Mucosa of descending colon (tissue), 3 donors: ENCODE measurements at regions not wholly inside any gene's neighbourhood (a gene's known extent, or its start where the extent isn't known, plus 50 kb on each side); places are given as distances from the start of the nearest gene placed in this dataset.

Source experiments
- ATAC-seq: fragments of 200-7000 bp; cut with Tn5 transposase; one replicate; pipeline ENCODE4 v1.9.1; 2020; ENCODE audit warnings: mild to moderate bottlenecking, moderate library complexity
- DNase-seq, 3 donors: peaks; one replicate each; pipeline ENCODE4 v3.0.0-alpha.2; 2020
- H3K36me3 ChIP-seq: fragments of 200-600 bp; one replicate; pipeline ENCODE4 v1.8.0; 2021; ENCODE audit warnings: low read depth, mild to moderate bottlenecking
- H3K4me1 ChIP-seq: fragments of 200-600 bp; one replicate; pipeline ENCODE4 v1.8.0; 2021; ENCODE audit warnings: low read depth, mild to moderate bottlenecking
- H3K4me3 ChIP-seq: fragments of 200-600 bp; one replicate; pipeline ENCODE4 v1.8.0; 2021; ENCODE audit warnings: mild to moderate bottlenecking
- H3K9me3 ChIP-seq: fragments of 200-600 bp; one replicate; pipeline ENCODE4 v1.8.0; 2021; ENCODE audit warnings: mild to moderate bottlenecking
- intact Hi-C, 2 donors: fragments of 100-400 bp; cut with DNase I in 1 of 2; cut with micrococcal nuclease in 1 of 2; formaldehyde crosslinking; loops; one replicate each; pipeline versions ENCODE4 v1.11.0 to v1.11.1; 2022; cut with DNase I, micrococcal nuclease
- TF ChIP-seq, protein P1 (sequence below): fragments of 200-600 bp; IDR thresholded peaks from one replicate; pipeline ENCODE4 v1.8.0; 2022; ENCODE audit warnings: antibody characterized with exemption, mild to moderate bottlenecking
- donor health status: DM: no; HTN: no; CAD: no; lungs with moderate emphysema.
- donor health status: DM: no; HTN: no; CAD: no.
- donor health status: DM: no; HTN: yes; CAD: no.

DNA sequence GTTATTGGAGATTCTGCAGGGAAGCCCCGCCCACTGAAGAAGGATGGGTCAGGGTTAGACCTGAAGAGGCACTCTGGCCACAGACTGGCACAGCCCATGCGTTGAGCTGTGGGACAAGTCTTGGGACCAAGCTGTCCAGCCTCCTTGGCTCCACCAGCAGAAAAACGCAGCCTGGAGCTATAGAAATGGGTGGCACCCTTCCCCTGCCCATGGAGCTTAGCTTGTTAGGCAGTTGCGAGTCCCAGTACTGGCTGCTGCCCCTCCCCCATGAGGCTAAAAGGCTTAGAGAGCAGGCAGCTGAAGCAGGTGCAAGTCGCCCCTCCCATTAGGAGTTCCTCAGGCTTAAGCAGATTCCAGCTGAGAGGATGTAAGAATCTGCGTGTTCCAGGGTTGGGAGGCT, 1124.0 kb upstream of the TMEM132C start:
- intact Hi-C loops: no loop called here

GRCh38 chr12:127144770-127145169, 1122.2 kb upstream of the TMEM132C start:
- ATAC-seq: no peak

More for the DNA sequence above, 1124.0 kb upstream of the TMEM132C start:
- Histone ChIP-seq H3K4me1 (no peaks in the 10 kb centered on the region), H3K9me3 (peaks cover 4% of the 10 kb centered on the region), H3K4me3 (no peak overlapping the region), H3K36me3 (no peaks in the 10 kb centered on the region)
- TF ChIP-seq, protein P1, sequence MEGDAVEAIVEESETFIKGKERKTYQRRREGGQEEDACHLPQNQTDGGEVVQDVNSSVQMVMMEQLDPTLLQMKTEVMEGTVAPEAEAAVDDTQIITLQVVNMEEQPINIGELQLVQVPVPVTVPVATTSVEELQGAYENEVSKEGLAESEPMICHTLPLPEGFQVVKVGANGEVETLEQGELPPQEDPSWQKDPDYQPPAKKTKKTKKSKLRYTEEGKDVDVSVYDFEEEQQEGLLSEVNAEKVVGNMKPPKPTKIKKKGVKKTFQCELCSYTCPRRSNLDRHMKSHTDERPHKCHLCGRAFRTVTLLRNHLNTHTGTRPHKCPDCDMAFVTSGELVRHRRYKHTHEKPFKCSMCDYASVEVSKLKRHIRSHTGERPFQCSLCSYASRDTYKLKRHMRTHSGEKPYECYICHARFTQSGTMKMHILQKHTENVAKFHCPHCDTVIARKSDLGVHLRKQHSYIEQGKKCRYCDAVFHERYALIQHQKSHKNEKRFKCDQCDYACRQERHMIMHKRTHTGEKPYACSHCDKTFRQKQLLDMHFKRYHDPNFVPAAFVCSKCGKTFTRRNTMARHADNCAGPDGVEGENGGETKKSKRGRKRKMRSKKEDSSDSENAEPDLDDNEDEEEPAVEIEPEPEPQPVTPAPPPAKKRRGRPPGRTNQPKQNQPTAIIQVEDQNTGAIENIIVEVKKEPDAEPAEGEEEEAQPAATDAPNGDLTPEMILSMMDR: no peak
- DNase-seq: no peak
- no peak for ATAC-seq

DNA sequence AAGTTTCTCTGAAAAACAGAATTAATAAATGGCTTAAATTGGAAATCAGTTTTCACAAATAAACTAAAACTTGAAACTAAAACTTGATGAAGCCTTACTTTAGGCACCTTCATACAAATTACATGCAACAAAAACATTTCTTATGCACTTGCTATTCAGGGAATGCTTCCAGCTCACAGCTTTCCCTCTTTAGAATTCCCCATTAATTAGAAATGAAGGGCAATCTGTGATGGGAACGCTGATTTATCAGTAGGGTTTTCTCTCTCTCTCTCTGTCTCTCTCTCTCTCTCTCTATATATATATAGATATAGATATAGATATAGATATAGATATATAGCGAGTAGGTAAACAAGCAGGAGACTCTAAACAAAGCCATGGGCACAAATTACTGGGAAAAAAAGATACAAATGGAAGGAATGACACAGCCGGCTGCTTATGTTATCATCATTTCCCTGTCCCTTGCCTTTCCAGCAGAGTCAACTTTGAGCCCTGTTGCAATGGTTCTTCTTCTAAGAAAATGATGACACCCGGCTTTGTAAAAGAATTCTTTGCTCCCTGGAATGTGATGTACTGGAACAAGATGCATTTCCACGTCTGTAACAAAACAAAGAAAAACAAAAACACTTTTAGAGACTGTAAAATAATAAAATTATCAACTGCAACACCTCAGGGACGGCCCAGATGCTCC, 1121.6 kb upstream of the TMEM132C start:
- no peak for DNase-seq
- intact Hi-C loops: no loop called here
- Histone ChIP-seq H3K36me3 (no peaks in the 10 kb centered on the region), H3K9me3 (peaks cover under 1% of the 10 kb centered on the region), H3K4me1 (no peaks in the 10 kb centered on the region), H3K4me3 (peak overlapping the region; percentile 7)
- no peak for ATAC-seq
- TF ChIP-seq, protein P1: no peak

More at GRCh38 chr12:127144770-127145169, 1122.2 kb upstream of the TMEM132C start:
- intact Hi-C loops: no loop called here
- no peak for DNase-seq
- H3K4me1 ChIP-seq: no peaks in the 10 kb centered on the region
- H3K9me3 ChIP-seq: peaks cover 4% of the 10 kb centered on the region
- H3K4me3 ChIP-seq: no peak overlapping the region
- TF ChIP-seq, protein P1: no peak
- no peaks in the 10 kb centered on the region for H3K36me3 ChIP-seq

GRCh38 chr12:127145929-127146789, 1120.8 kb upstream of the TMEM132C start:
- intact Hi-C loops: no loop called here
- peak; percentile 68 to 82 (median 74) for DNase-seq
- TF ChIP-seq, protein P1: no peak

DNA sequence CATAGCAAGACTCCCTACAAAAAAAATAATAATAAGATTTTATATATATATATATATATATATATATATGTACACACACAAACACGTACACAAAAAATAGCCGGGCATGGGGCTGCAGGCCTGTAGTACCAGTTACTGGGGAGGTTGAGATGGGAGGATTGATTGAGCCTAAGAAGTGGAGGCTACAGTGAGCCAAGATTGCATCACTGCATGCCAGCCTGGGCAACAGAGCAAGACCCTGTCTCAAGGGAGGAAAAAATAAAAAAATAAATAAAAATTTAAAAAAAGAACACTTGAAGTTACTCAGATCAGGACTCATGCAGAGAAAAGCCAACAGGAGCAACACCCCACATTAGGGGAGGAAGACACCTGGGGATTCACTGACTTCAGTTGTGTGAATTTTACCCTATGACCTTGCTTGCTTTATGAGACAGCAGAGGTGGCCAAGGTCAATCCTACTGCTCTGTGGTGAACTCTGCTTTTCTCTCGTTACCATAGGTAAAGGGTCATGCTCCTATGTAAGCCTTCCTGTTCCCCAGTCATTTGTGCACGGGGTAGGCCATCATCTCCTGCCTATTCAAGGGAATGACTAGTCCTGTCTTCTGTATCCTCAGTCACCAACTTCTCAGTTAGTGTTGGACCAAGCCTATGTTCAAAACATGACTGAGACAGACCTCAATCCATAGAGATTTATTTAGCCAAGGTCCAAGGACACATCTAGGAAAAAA, 1119.8 kb upstream of the TMEM132C start:
- ATAC-seq: no peak
- DNase-seq: no peak
- H3K4me1 ChIP-seq: no peaks in the 10 kb centered on the region
- H3K9me3 ChIP-seq: no peaks in the 10 kb centered on the region
- intact Hi-C loops: no loop called here
- no peaks in the 10 kb centered on the region for H3K36me3 ChIP-seq
- TF ChIP-seq, protein P1: no peak
- no peak overlapping the region for H3K4me3 ChIP-seq

More at GRCh38 chr12:127145929-127146789, 1120.8 kb upstream of the TMEM132C start:
- Histone ChIP-seq H3K36me3 (no peaks in the 10 kb centered on the region), H3K4me3 (peak overlapping the region; percentile 7), H3K9me3 (no peaks in the 10 kb centered on the region), H3K4me1 (no peaks in the 10 kb centered on the region)
- ATAC-seq: peak; percentile 92
